GM18907 (cell line): ENCODE measurements at regions not wholly inside any gene's neighbourhood (a gene's known extent, or its start where the extent isn't known, plus 50 kb on each side); places are given as distances from the start of the nearest gene placed in this dataset.

ENCODE experiments used
- ATAC-seq: cut with Tn5 transposase; IDR thresholded peaks from one replicate; pipeline ENCODE4 v1.9.1; 2021; ENCODE audit warnings: mild to moderate bottlenecking, moderate library complexity; ENCODE audit not compliant: unreplicated experiment

- no peak for ATAC-seq
These were observed 127.8 kb downstream of the PTGER3 start for GRCh38 chr1:70919706-70920323.
